Erythroblast (primary cell): ENCODE measurements at regions not wholly inside any gene's neighbourhood (a gene's known extent, or its start where the extent isn't known, plus 50 kb on each side); places are given as distances from the start of the nearest gene placed in this dataset.

Source experiments
- GATA1 ChIP-seq: IDR thresholded peaks from 2 replicates; pipeline ENCODE4 v1.6.1; 2011; ENCODE audit warnings: low read depth, mild to moderate bottlenecking, control low read depth, low read length, moderate library complexity
- POLR2A ChIP-seq: IDR thresholded peaks from 2 replicates; pipeline ENCODE4 v1.6.1; 2011; ENCODE audit warnings: mild to moderate bottlenecking, low read length

DNA sequence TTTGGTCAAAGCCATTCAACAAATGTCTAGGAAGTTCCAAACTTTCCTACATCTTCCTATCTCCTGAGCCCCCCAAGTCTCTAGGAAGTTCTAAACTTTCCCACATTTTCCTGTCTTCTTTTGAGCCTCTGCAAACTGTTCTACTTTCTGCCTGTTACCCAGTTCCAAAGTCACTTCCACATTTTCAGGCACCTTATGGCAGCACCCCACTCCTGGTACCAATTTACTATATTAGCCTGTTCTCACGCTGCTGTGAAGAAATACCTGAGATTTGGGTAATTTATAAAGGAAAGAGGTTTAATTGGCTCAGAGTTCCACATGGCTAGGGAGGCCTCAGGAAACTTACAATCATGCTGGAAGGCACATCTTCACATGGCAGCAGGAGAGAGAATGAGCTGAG lies 869.2 kb downstream of the TDRD15 start:
- TF ChIP-seq POLR2A (no peak), GATA1 (no peak)
